H4 (cell line): ENCODE measurements at regions not wholly inside any gene's neighbourhood (a gene's known extent, or its start where the extent isn't known, plus 50 kb on each side); places are given as distances from the start of the nearest gene placed in this dataset.
"Not testable (repeated sequence)": the region's sequence is repeated elsewhere in the genome, so short reads cannot be mapped to it uniquely, and the experiment has no call there.

Source experiments
- DNase-seq: peaks from one replicate; pipeline ENCODE4 v3.0.0-alpha.2; 2015; ENCODE audit warnings: low spot score

DNA sequence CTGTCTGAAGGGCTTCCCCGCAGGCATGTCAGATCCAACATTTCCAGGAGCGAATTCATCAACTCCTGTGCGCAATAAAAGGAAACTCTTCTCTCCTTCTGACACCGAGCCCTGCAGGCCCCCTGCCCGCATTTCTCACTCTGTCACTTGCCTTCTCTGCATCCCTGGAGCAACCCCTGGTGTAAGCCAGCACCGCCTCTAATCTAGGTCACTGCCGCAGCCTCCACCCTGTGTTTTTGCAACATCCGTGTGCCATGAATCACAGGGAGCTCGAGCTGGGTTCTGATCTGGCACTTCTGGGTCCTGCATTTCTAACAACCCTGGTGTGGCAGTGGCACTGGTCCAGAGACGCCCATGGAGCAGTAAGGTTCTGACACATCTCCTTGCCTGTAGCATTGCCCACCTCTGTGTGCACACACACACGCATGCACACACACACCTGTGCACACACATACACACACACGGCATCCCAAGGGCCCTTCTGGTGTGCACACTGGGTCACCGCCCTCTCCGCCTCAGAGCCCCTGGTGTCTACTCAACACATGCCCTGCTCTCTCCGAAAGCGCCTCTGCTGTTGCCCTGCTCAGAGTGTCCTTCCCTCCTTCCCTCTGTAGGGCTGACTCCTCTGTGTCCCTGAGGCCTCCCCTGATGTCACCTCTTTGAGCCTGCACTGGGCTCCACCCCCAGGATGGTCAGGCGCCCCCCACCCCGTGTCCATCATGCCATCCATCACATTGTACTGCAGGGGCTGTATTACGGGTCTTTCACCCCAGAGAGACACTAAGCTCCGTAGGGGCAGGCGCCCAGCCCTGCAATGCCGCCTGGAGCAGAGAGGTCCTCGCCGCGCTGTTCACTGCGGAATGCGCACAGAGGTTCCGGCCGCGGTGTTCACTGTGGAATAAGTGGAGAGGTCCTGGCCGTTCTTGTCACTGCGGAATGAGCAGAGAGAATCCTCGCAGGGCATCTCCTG, 111.4 kb upstream of the SFSWAP start:
- no peak for DNase-seq

DNA sequence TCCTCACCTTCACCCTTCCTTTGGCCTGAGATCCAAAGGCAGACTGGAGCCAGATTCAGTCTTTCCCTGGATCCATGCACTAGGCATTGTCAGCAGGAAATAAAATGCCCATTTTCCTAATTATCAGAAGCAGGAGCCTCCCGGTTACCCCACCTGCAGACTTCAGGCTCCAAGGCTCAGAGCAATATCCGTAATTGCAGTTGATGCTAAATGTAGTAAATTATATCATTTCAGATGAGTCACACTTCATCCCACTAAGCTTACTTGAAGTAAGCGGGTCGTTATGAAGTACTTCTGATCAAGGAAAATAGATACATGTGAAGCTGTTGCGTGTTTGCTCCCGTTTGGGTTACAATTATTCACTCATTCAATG, 110.7 kb upstream of the SFSWAP start:
- DNase-seq, result no peak

DNA sequence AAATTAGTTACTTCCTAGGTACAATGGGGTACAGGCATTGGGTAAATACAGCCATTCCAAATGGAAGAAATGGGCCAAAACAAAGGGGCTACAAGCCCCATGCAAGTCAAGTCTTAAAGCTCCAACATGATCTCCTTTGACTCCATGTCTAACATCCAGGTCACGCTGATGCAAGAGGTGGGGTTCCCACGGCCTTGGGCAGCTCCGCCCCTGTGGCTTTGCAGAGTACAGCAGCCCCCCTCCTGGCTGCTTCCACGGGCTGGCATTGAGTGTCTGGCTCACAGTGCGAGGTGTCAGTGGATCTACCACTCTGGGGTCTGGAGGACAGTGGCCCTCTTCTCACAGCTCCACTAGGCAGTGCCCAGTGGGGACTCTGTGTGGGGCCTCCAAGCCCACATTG, 109.4 kb upstream of the SFSWAP start:
- DNase-seq, result not testable (repeated sequence)

DNA sequence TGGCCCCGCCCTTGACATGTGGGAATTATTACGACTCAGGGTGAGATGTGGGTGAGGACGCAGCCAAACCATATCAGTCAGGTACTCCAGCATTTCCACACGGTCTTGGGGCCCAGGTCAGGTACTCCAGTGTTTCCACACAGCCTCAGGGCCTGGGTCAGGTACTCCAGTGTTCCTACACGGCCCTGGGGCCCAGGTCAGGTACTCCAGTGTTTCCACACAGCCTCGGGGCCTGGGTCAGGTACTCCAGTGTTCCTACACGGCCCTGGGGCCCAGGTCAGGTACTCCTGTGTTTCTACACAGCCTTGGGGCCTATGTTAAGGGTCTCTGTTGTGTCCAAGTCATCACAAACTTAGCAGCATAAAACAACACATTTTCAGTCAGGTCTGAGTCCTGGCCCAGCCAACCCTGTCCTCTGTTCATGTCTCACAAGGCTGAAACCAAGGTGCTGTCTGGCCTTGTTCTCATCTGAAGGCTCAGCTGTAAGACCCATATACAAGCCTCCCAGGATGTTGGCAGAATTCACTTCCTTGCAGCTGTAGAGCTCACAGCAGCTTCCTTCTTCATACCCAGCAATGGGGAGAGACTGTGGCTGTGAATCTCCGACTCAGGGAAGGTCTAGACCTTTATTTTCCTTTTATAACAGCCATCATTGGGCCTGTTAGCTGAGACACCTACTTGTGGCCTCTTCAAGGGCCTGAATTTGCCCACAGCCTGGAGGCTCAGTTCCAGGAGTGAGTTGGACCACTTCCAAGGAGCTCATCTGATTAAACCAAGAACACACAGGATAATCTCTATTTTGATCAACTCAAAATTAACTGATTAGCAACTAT, 107.6 kb upstream of the SFSWAP start:
- no peak for DNase-seq

DNA sequence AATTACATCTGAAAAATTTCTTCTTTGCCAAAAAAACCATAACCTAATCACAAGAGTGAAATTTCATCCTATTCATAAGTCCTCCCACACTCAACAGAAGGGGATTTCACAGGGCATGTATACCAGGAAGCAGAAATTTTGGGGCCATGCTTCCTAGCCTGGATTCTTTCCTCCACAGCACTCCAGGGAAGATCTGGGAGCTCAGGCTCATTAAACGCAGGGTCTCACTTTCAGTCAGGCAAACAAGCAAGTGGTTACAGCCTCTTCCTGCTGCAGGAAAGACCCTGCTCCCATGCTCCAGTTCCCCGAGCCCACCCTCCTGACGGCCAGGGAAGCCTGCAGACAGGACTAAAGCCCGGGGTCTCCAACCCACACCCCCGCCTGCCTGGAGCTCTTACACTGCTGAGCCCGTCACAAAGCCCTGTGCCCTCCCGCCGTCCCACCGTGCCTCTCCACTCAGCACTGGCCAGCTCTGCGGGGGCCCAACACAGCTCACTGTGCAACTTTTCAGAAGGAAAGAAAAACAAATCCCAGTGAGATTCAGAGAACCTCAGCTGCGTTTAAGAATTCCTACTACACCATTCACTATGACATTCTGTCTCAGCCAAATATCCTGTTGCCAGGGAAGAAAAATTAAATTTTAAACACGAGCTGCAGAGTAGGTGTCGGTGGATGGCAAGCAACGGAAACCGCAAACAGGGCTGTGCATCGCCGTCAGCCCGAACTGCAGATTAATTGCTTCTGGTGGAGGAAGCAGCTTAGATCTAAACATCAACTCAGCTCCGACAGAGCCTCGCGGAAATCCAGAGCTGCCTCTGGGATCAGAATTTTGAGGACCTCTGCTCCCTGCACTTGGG, 106.7 kb upstream of the SFSWAP start:
- DNase-seq, result no peak

DNA sequence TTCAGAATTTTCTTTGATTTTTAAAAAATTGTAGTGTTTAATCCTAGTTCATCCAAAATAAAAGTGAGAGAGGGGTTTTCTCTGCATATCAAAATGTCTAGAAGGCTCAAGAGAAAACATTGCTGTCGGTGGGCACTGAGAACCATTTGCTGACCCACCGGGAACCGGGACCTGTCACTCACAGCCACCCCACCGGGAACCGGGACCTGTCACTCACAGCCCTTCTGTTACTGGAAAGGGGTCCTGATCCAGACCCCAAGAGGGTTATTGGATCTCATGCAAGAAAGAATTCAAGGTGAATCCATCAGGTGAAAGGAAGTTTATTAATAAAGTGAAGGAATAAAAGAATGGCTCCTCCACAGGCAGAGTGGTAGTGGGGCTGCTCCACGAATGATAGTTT, 106.0 kb upstream of the SFSWAP start:
- DNase-seq, result no peak

DNA sequence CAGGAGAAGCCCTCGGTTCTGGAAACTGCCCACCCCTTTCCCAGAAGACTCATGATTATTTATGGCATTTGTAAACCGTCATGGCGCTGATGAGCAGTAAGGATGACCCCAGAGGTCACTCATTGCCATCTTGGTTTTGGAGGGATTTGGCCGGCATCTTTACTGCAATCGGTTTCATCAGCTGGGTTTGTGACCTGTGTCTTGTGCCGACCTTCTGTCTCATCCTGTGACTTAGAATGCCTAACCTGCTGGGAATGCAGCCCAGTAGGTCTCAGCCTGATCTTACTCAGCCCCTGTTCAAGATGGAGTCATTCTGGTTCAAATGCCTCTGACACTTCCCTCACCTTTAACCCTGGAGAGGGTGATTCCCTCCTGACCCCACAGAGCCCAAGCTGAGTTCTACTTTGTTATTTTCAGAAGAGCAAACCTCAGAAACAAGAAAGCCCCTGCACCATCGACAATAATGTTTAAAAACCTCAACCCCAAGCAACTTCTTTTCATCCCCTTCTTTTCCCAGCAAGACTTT, 105.5 kb upstream of the SFSWAP start:
- no peak for DNase-seq

DNA sequence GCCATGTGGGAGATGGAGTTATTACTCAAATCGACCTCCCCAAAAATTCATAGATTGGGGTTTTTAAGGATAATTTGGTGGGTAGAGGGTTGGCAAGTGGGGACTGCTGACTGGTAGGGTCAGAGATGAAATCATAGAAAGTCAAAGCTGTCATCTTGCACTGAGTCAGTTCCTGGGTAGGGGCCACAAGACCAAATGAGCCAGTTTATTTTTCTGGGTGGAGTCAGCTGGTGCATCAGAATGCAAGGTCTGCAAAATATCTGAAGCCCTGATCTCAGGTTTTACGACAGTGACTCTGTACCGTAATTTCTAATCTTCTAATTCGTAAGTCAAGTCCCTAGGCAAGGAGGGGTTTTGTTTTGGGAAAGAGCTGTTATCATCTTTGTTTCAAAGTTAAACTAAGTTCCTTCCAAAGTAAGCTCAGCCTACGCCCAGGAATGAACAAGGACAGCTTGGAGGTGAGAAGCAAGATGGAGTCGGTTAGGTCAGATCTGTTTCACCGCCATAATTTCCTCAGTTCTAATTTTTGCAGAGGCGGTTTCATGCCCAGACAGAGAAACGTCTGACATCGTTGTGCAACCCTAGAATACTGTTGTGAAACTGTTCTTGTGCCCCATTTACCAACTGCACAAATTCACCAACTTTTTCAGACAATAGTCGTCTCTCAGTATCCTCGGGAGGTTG, 104.5 kb upstream of the SFSWAP start:
- no peak for DNase-seq

DNA sequence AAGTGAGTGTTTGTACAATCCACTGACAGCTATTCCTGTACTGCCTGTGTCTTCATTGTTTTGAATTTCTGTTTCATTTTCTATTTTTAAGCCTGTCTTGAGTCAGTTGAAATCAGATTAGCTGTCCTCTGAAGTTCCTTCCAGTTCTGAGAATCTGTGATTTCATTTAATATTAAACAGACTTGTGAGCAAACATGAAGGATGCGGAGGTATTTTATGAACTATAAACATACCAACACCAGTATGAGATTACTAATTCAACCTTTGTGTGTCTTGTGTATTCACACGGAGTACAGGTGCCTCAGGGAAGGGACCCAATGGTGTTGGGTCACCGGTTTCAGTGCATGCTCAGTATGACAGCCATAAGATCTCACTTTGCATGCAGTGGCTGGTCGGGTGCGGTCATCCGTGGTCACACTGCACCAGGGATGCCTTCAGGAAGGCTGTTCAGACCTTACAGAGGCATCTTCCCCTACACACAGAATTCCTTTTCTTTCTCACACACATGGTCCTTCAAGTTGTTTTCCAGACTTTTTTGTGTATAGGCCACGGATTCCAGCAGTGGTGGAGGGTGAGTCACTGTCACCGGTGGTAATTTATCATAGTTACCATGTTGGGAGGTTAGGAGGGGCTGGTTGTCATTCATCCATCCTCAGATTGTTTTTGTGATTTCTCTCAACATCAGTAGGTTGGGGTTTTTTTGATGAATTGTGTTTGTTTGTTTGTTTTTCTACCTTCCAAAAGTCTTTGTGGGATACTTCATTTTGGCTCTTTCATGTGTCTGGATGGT, 103.0 kb upstream of the SFSWAP start:
- DNase-seq, result no peak

DNA sequence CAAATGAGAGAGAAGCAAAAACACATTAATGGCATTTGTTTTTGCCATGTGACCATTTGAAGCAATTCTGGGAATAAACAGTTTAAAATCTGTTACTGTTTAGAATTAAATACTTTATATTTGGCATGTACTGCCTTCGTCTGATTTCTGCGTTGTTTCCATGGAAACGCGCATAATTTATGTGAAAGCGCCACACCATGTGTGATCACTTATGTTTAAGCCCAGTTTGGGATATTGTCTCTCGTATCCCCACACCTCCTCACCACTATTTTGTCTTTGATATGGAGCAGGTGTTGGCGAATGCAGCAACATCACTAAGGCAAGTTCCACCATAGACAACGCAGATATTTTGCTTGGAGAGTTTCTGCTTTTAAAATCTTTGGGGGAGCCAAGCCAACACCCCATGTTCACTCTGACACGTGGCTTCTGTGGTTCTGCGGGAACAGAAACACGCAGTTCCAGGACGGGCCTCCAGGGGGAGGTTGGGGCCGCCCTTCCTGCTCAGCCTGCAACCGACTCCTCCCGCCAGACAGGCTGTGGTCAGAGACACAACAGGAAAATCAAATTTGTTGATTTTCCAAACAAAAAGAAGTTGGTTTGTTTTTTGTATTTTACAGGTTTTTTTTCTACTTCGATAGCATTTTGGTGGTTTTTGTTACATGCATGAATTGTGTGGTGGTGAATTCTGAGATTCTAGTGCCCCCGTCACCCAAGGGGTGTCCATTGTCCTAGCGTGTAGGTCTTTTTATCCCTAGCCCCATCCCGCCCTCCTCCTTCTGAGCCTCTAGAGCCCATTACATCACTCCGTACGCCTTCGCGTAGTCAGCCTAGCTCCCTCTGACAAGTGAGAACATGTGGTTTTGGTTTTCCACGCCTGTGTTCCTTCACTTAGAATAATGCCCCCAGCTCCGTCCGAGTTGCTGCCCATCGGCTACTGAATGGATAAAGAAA, 101.9 kb upstream of the SFSWAP start:
- no peak for DNase-seq

DNA sequence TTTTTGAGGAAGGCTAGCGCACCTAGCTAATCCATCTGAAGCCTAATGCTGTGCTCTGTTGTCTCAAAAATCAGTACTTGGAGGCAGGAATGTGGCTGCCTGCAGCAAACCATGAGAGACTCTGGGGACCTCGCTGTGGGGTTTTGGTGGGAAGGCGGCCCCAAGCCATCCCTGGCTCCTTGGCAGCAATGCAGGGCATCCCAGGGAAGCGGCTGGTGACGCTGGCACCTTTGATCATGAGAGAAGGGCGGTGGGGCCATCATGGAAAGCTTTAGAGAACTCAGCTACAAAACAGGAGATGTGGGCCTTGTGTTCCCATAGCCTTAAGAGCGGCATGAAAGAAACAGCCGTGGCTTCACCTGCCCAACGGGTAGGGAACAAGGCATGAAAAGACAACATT, 101.1 kb upstream of the SFSWAP start:
- DNase-seq, result no peak

DNA sequence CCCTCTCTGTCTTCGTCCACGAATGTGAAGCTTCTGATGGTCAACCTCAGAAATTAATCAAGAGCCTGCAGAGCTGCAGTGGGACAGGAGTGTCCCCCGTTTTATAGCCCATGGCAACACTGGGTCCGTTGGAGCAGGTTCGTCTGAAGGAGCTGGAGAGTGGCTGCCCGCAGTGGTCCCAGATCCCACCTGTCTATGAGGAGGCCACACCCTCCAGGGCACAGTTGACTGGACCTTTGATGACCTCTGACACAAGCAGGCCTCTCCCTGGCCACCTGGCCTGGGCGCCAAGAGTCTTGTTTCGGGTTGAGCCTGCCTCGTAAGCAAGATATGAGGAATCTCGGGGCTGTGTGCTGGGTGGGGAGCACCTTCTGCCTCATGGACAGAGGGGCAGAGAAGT, 100.7 kb upstream of the SFSWAP start:
- DNase-seq, result no peak

DNA sequence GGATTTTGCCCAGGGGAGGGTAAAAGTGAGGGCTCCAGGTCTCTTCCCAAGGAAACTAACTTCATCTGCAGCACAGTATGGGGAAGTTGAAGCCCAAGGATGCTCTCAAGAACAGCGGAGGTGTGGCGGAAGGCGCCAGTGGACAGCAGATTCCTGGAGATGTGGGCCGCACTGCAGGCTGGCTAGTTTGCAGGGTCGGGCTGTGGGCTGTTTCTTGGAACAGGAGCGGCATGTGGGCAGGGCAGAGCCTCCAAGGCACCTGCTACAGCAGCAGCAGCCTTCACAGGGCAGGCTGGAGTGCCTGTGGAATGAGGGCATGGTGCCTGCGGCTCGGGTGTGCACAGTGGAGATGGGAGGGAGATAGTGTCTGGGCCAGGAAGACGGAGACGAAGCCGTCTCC, 100.0 kb upstream of the SFSWAP start:
- DNase-seq, result no peak

DNA sequence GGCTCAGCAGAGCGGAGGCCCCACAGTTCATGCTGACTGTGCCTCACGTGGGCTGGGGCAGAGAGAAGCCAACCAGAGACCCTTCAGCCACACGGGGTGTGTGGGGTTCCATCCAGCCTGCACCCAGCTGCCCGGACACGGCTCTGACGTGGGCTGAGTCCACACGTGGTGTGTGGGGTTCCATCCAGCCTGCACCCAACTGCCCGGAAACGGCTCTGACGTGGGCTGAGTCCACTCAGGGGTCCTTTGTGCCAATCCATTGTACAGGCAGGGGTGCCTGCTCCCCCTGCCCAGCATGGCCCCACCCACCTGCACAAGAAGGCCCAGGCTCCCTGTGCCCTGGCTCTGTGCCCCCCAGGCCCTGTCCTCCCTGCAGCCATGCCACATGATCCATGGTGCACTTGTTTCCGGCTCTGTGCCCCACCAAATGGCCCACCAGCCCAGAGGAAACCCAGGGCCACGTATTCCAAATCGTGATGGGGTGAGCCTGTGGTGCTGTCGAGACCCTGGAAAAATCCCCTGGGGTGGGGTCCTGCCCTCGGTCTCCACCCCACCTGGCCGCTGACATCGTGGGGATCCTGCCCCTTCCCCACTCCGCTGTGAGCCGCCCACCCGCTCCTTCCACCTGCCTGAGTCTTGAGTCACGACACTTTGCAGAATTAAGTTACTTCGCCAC, 99.3 kb upstream of the SFSWAP start:
- no peak for DNase-seq

DNA sequence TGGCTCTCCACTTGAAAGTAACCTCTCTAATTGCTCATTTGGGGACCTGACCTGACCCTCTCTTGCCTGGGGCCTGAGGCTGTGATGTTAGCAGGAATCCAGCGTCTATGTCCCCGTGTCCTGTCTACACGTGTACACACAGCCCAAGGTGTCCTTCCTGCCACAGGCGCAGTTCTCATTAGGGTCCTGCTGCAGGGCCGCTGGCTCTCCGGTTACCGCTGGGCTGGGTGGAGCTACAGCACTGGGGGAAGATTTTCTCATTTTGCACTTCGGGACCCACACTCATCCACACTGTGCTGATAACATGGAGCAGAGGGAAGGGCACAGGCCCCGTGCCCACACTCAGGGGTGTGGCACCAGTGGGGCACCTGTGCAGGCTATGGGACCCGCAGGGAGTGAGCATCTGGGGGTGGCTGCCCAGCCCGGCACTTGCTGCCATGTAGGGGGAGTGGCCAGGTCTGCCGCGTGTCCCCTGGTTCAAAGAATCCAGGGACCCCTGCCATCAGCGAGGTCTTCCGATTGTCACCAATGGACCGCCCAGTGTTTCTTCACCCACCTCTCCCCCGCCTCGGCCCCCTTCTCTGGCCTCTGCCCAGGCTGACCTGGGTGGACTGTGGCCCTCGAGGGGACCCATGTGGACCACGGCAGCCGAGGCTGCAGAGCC, 98.7 kb upstream of the SFSWAP start:
- DNase-seq, result no peak

DNA sequence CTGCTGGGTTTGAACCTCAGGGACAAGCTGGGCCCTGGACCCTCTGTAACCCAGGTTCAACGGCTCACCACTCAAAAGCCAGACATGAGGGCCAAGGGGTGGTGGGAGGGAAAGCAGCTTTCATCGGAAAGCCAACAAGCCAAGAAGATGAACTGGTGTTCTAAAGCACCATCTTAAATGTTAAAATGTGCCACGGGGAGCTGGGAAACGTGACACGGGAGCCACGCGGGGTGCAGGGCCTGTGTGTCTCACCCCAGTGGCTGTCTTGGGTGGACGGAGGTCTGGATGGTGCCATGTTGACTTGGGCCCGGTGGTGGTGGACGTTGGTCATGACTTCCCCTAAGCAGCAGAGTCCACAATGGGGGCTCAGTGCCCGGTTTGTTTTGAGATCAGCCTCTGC, 97.7 kb upstream of the SFSWAP start:
- DNase-seq, result no peak

DNA sequence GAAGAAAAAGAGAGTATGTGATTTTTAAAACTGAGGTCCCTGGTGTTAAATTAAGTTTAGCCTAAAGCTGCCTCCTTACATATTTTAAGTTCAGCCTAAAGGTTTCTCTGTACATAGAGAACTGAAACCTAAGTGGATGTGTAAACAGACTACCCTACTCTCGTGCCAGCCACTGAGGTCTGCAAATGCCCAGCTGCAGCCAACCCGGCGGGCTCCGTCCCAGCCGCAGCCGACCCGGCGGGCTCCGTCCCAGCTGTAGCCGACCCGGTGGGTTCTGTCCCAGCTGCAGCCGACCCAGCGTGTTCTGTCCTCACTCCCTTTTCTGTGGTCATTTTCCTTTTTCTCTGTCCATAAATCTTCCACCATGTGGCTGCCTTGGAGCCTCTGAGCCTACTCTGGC, 97.2 kb upstream of the SFSWAP start:
- no peak for DNase-seq
